ENCODE measurements at regions not wholly inside any gene's neighbourhood (a gene's known extent, or its start where the extent isn't known, plus 50 kb on each side); places are given as distances from the start of the nearest gene placed in this dataset.

DNA sequence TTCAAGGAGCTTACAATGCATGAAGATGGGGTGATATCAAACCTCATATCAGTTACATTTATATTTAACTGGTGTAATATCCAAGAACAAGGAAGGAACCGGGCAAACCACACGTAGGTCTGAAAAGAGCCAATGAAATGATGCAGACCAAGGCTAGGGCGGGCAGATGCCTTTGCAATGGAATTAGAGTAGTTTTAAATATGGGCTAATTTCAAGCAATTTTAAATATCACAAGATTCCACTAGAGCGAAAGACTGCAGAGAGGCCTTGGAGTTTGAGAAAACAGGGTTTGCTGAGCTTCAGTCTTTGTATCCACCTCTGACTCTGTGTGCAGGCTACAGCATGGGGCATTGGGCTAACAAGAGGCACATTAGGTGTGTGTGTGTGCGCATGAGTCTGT is 53.9 kb upstream of the ZNF536 start:
- no peaks in the 10 kb centered on the region for H3K4me1 ChIP-seq (replicated peaks in 1 of 2)
- H3K9me3 ChIP-seq (replicated peaks in 1 of 3) = no peaks in the 10 kb centered on the region
- intact Hi-C loops (cut with DNase I) = no loop called here
- H3K36me3 ChIP-seq (replicated peaks in 1 of 2) = no peaks in the 10 kb centered on the region
- H3K4me3 ChIP-seq = no peak overlapping the region
- H3K27me3 ChIP-seq = no peaks in the 10 kb centered on the region
- TF ChIP-seq POLR2A (IDR thresholded peaks at IDR 0.05) = no peak
- TF ChIP-seq, protein P1, sequence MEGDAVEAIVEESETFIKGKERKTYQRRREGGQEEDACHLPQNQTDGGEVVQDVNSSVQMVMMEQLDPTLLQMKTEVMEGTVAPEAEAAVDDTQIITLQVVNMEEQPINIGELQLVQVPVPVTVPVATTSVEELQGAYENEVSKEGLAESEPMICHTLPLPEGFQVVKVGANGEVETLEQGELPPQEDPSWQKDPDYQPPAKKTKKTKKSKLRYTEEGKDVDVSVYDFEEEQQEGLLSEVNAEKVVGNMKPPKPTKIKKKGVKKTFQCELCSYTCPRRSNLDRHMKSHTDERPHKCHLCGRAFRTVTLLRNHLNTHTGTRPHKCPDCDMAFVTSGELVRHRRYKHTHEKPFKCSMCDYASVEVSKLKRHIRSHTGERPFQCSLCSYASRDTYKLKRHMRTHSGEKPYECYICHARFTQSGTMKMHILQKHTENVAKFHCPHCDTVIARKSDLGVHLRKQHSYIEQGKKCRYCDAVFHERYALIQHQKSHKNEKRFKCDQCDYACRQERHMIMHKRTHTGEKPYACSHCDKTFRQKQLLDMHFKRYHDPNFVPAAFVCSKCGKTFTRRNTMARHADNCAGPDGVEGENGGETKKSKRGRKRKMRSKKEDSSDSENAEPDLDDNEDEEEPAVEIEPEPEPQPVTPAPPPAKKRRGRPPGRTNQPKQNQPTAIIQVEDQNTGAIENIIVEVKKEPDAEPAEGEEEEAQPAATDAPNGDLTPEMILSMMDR (IDR thresholded peaks at IDR 0.05) = no peak
- H3K27ac ChIP-seq = no peak overlapping the region
- WGBS, 4 donors = 93 to 95% (median 94%) methylated on average over 5 of the region's 5 CpGs
- no peak for DNase-seq

DNA sequence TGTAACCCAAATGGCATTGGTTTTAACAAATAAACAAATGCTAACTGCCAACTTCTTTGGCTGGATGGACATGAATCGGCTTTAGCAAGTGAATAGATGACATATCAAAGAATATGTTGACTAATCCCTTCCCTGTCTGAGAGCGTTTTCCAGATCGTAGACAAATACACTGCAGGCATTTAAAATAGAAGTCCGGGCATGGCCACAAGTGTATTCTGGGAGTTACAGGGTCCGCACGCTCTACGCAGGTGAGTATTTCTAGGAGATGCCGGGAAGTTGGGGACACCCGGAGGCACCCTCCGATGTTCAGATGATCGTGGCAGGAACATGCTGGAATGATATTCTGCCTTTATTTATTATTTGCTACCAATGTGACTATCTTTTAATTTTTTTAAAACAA is 53.2 kb upstream of the ZNF536 start:
- WGBS, 4 donors = 86 to 94% (median 93%) methylated on average over 11 of the region's 11 CpGs
- no peak for TF ChIP-seq POLR2A (IDR thresholded peaks at IDR 0.05)
- TF ChIP-seq, protein P1 (IDR thresholded peaks at IDR 0.05) = no peak
- intact Hi-C loops (cut with DNase I) = no loop called here
- Histone ChIP-seq H3K9me3 (replicated peaks in 1 of 3) (no peaks in the 10 kb centered on the region), H3K36me3 (replicated peaks in 1 of 2) (no peaks in the 10 kb centered on the region), H3K27me3 (no peaks in the 10 kb centered on the region), H3K27ac (no peak overlapping the region), H3K4me1 (replicated peaks in 1 of 2) (no peaks in the 10 kb centered on the region), H3K4me3 (no peak overlapping the region)
- peak in 1 of 7 donors; percentile 31 for DNase-seq

DNA sequence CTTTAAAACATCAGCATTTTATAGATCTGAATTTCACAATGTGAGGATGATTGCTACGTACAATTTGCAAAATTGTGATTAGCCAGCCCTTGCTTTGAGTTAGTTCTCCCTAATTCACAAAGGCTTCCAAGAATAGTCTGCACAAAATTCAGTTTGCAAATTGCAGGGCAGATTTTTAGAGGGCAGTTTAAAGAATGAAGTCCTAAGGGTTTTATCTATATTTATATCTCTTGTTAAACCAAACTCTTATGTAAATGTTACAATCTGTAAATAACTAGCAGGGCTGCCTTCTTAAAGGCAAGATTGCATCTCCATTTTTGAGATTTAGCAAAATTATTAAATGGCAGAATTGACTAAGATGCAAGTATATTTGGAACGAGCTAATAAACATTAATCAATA is 52.8 kb upstream of the ZNF536 start:
- Histone ChIP-seq H3K27ac (no peak overlapping the region), H3K4me3 (no peak overlapping the region), H3K4me1 (replicated peaks in 1 of 2) (no peaks in the 10 kb centered on the region), H3K27me3 (no peaks in the 10 kb centered on the region), H3K9me3 (replicated peaks in 1 of 3) (no peaks in the 10 kb centered on the region), H3K36me3 (replicated peaks in 1 of 2) (no peaks in the 10 kb centered on the region)
- intact Hi-C loops (cut with DNase I) = no loop called here
- 77 to 85% (median 83%) methylated on average over 2 of the region's 2 CpGs for WGBS, 4 donors
- no peak for DNase-seq
- TF ChIP-seq, protein P1 (IDR thresholded peaks at IDR 0.05) = no peak
- no peak for TF ChIP-seq POLR2A (IDR thresholded peaks at IDR 0.05)

DNA sequence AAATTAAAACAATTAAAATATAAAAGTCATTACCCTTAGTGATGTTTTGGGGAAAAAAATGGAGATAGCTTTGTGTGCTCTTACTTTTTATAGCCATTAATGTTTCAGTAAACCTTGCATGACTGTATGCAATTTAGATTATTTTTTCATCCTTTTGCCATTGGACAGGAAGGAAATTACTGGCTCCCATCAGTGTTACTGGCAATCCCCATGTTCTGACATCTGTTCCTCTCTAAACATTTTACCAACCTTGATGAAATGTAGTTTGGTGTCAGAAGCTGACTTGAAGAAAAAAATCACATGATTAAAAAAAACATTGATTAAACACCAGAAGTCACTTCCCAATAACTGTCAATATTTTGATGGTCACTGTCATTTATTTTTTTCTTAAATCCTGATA is 52.3 kb upstream of the ZNF536 start:
- Histone ChIP-seq H3K27me3 (no peaks in the 10 kb centered on the region), H3K36me3 (replicated peaks in 1 of 2) (no peaks in the 10 kb centered on the region), H3K27ac (no peak overlapping the region), H3K4me3 (no peak overlapping the region), H3K9me3 (replicated peaks in 1 of 3) (no peaks in the 10 kb centered on the region), H3K4me1 (replicated peaks in 1 of 2) (no peaks in the 10 kb centered on the region)
- intact Hi-C loops (cut with DNase I) = no loop called here
- TF ChIP-seq, protein P1 (IDR thresholded peaks at IDR 0.05) = no peak
- no peak for TF ChIP-seq POLR2A (IDR thresholded peaks at IDR 0.05)
- DNase-seq = no peak
